Ramos (cell line): ENCODE measurements at regions not wholly inside any gene's neighbourhood (a gene's known extent, or its start where the extent isn't known, plus 50 kb on each side); places are given as distances from the start of the nearest gene placed in this dataset.

Experiments
- in situ Hi-C: fragments of 300-500 bp; cut with MboI; formaldehyde crosslinking; loops from one replicate; pipeline ENCODE4 v1.14.3; 2022; ENCODE audit warnings: low sequenced_read_pairs; ENCODE audit not compliant: unreplicated experiment

DNA sequence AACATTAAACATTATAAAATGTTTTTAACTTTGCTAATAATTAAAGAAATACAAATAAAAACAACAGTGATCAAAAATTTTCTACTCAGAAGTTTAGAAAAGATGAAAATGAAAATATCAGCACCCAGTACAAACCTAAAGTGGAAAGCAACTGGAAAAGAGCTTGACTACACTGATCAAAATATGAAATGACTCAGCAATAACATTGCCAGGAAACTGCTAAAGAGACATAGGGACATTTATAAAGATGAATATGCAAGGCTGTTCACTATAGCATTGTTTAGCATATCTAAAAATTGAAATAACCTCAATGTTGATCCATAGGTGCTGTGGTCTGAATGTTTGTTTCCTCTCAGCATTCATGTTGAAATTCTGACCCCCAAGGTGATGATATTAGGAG lies 88.5 kb upstream of the NOCT start:
- in situ Hi-C loops: no loop called here

DNA sequence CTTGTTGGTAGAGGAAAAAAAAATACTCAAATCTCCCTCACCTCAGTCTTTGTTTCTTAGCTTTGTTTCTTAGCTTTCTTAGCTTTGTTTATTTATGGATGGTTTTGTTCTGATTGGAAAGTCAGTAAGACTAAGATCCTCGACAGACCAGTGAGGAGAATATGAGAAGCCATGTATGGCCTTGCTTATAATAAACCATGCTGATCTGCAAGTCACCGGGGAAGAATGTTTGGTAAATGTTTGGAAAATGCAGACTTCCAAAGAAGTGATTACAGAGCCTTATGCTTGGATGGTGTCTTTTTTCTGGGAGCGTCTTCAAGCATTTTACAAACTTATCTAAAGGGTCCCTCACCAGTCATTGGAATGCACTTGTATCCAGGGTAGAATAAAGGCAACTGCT lies 90.1 kb upstream of the NOCT start:
- in situ Hi-C loops: no loop called here

DNA sequence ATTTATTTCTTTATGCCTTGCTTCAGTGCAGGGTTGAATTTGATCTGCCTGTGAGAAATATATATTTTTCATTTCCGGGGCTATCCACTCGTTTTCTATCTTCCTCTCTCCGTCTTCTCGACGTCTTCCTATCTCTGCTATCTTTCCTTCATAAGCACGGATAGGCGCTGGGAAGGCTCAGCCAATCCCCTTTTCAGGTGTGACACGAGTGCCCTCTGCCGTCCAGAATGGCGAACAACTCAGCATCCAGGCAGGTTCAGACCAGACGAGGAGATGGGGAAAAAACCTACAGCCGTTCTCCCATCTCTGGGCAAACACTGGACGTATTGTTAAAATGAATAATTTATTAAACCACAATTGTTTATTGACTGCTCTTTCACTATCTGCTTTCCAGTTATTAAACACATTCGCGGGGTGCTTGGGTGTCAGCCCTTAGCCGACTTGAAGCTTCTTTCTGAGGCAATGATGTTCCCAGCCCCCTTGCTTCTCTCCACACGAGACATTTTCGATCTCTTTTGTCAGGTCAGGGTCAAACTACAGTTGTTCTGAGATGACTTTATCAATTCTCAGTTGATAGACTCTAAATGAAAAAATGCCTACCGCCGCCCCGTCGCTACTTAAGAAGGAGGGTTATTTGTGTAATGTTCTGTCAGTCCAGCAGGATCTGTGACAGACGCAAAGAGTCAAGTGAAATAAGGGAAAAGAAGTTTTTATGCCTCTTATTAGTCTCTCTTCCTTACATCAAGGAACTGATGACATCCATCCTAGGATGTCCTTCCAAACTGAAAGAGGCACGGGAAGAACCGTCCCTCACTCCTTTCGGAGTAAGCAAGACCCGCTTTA lies 96.3 kb upstream of the NOCT start:
- in situ Hi-C loops: no loop called here

DNA sequence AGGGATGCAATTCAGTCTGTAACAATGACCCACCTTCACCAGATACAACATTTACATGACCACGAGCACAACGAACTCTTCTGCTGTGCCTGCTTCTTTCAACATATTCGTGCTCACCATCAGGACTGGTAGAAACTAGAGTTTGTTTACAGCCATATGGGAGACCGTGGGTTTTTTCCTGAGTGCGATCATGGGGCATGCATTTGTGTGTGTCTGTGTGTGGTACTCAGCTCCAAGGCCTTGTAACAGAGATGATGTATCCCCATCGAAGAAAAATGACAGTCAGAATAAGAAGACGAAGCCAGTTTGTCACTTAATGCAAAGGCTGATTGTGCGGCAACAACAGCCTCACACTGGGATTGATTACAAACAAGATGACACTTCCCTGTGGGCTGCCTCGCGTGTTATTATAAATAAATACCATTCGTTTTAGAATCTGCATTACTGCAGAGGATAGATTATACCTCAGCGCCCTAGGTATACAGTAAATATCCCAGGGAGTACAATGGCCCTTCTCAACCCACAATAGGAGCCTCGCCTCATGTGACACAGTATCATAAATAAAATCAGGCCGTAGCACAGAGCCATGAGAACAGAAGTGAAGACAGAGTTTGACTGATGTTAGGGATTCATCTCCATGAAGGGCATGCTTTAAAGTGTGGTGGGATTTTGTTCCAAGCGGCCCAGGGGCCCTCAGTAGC lies 97.3 kb upstream of the NOCT start:
- in situ Hi-C loops: no loop called here

DNA sequence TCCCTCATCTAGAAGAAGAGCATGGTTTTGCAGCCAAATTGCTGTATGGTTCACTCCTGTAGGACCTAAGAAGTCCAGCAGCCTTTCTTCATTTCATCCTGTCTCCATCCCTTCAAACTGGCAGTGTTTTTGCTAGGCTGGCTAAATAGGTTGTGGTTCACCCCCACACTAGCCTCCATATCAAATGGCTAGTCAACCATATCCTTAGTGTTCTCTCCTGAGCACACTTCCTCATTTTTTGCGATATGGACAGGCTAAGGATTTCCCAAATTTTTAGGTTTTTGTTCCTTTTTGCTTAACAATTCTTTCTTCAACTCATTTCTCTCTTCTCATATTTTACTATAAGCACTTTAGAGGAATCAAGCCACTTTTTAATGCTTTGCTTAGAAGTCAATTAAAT lies 98.8 kb upstream of the NOCT start:
- in situ Hi-C loops: no loop called here

DNA sequence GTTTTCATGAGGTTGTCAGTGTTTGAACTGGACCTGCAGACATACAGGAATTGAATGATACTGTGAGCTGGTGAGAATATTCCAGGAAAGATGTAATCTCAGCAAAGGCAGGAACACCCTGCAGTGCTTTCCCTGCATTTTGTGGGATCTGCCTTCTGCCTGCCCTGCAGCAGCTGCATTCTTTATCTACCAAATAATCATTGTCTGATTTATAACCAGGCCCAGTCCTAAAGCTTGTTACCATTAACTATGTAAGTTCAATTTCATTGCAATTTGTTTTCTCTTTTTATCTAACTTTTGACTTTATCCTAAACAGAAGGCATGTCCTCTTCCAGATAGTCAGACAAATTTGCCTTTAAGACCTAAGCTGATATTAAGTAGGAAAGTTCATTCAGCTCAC lies 99.8 kb upstream of the NOCT start:
- in situ Hi-C loops: no loop called here

DNA sequence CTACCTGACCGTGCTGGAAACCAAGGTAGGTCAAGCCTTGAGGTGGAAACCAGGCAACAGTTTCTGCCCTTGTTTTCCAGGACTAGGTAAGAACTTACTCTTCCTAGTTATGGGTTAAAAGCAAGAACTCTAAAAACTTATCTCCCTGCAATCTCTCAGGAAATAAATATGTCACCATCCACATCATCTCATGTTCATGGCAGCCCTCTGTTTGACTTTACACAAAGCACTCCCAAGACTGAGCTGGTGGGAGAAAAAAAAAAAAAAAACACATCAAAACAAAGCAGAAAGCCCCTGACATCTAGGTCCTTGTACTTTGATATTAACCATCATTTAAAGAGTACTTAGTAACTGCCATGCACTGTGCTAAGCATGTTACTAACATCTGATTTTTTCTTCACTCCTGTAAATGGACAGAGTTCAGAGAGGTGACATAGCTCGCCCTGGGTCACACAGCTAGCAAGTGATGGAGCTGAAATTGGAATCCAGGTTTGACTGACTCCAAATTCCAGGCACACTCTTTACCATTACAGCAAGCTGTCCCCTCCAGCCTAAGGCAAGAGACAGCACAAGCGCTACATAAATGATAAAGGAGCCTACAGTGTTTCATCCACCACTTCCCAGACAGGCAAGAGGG lies 102.8 kb upstream of the NOCT start:
- in situ Hi-C loops: no loop called here

DNA sequence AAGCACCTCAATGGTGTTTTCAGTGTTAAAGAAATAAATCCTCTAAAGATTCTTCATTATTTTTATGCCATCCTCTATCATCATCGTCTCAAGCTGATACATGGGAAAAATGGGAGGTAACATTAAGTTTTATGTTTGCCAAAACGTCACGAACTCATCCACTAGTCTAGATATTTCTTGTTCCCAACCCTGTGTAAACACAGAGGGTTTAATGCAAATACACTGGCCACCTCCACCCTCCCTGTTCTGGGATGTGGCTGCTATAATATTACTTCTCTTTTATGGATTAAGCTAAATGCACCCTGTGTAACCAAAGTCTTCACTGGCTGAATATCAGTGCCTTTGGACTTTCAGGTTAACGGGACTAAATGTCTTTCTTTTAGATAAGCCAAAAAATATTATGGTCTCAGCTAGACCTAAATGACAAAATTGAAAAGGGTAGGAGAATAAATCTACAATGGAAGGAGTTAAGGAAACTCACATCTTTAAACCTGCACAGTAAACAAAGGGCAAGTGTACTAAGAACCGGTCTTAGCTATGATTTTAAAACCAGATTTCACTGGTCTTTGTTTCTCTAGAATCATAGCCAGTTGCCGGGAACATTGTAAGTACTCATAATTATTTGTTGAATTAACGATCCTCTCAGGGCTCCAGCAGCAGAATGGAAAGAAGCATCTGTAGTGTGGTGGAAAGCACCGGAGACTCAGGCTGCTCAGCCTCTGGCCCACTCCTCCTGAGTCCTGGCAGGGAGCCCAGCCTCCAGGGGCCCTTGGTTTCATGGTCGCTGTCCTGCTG lies 103.5 kb upstream of the NOCT start:
- in situ Hi-C loops: no loop called here

DNA sequence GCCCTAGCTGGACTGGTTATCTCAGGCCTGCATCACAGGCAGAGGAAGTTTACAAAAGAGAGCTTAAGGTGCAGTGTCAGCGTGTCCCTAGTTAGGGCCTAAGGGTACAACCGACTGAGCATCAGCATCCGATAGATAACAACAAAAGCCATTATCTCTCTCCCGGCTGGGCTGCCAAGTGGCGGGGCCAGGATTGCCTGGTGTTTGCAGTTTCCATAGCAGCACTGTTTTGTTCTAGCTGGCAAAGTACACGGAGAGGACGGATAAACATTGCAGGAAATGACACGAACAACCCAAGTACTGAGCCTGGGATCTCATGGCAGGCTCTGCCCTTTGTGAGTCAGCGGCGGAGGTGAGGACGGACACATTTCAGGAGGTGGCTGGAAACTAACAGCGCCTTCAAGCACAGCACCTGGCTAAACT lies 104.7 kb upstream of the NOCT start:
- in situ Hi-C loops: no loop called here

DNA sequence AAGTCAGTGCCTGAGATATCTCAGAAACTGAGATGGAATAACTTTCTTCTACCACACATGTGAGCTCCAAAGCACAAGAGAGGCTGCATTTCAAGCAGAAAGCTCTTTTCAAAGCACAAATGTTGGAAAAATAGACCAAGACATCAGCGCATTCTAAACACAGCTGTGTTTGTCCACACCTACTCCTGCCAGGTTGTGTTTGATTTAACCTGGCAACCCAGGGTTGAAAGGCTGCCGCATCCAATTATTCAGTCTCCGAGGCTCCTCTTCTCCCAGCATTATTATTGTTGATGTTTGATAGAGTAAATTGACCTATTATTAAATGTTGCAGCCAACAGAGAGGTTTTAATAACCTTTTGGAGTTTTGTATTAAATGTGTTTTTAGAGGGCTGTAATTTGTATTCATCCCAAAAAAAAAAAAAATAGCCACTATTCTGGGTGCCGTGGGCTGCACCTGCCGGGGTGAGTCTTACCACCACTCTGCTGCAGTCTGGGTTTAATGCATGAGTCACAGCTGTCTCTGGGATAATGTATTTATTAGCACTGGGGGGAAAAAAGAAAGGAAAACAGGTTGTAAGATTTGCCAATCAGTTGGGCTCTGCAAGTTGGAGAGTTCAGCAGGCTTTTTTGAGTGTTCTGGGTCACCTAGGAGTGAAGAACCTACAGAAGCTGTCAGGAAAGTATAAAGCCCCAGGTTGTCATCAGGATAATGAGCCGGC lies 105.2 kb upstream of the NOCT start:
- in situ Hi-C loops: no loop called here

DNA sequence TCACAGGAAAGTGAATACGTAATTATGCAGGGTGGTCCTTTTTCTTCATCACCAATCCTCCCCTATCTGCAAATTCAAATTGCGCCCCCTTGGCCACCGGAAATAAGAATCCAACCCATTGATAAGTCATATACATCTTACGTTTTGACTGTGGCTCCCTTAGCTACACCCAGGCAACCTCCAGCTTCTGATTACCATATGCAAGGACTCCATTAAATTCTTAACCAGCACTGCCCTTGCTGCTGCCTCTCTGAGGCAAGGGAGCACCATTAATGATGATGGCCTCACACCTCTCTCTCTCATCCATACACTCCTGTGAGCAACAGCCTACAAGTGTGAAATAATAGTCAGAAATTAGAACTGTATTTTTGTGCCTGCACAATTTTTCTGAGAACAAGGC lies 106.0 kb upstream of the NOCT start:
- in situ Hi-C loops: no loop called here

DNA sequence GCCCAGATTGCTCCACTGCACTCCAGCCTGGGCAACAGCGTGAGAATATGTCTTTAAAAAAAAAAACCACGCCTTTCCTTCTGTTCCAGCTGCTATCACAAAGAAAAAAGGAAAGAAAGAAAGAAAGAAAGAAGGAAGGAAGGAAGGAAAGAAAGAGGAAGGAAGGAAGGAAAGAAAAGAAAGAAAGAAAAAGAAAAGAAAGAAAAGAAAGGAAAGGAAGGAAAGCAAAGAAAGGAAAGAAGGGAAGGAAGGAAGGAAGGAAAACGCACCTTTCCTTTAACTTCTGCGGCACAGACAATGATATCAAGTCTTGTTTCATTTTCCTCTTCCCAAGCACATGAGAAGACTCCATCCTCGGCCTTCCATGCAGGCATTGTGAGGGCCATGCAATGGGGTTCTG lies 107.4 kb upstream of the NOCT start:
- in situ Hi-C loops: no loop called here

DNA sequence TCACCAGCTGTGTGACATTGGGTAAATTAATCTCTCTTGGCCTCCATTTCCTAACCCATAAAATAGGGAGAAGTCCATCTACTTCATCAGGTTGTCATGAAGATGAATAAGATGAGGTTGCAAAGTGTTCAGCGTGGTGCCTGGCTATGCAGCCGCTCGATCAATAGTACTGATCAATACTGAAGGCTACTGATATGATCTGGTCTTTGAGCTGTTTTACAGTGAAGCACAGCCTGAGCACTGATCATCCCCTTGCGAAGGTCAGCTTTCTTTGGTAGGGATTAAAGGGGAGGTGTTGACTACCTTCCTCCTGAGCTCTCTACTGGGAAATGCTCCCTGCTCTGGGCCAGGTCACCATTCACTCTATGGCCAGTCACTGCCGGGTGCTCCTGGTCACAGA lies 108.4 kb upstream of the NOCT start:
- in situ Hi-C loops: no loop called here

DNA sequence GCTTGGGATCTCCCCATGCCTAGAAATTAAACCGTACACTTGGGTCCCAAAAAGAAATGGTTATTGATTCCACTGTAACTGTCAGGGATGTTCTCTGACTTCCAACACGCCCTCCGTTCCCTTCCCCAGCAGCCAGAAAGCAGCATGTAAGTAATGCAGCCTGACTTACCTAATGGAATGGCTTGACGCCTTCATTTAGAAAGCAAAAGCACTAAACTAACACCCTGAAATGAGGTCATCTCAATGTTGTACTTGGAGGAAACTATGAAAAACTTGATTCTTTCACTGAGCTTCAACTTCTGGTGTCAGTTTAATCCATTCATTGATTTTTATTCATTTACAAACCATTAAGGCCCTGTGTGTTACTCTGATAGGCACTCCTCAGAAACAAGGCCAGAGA lies 110.8 kb upstream of the NOCT start:
- in situ Hi-C loops: no loop called here

DNA sequence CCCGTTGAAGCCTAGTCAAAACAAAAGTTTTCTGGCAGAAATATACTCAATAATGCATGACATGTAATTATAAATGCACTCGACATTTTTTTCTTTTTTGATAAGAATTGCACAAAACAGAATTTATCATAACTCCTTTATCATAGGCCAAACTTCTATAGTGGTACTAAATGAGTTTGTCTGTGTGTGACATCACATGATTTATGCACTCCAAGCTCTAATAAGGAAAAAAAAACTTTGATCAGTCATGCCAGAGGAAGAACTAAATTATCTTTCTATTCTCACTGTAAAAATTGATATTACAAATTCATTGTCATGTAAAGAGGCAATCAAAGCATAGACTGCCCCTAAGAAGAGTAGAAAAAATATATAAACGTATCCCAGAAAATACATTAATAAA lies 112.4 kb upstream of the NOCT start:
- in situ Hi-C loops: no loop called here

DNA sequence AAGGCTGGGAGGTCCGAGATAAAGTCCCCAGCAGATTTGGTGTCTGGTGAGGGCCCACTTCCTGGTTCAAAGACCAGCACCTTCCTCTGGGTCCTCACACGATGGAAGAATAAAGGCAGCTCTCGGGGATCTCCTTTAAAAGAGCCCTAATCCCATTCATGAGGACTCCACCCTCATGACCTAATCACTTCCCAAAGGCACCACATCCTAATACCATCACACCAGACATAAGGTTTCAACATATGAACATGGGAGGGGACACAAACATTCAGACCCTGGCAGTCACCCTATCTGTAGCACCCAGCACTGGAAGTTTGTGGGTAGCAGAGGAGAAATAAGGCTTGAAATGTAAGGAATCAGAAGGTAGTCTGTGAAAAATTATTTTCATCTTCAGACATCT lies 112.9 kb upstream of the NOCT start:
- in situ Hi-C loops: no loop called here

DNA sequence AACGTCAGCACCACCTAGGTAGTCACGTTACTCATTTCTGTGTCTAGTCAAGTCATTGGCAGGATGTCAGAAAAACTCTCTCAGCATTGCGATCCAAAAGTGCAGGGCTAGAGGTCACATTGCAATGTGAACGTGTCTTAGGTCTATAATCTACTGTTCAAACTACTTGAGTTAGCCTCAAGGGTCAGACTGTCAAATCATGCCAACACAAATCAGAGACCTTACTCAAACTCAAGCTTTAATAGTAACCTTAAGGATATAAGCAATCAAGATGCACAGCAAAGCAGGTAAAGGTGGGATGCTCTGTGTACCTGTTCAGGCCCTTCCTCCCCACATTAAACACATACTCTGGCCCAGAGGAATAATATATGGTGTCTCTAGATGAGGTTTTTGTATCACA lies 114.4 kb upstream of the NOCT start:
- in situ Hi-C loops: no loop called here

DNA sequence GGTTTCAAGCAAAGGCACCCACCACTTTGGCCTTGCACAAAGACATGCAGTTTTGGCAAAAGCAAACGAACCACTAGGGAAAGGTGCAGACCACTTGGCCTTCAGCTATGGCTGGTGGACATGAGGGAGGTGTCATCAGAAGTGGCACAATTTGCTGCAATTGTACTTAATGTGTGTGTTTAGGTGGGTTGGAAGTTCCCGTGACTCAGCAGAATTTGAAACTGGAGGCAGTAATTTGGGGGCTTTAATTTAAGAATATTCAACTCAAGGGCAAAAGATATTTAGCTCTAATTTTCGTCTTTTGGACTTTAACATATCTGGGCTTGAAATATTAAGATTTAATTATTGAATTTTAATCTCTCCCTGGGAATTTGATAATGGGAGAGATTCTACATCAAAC lies 115.6 kb upstream of the NOCT start:
- in situ Hi-C loops: no loop called here

DNA sequence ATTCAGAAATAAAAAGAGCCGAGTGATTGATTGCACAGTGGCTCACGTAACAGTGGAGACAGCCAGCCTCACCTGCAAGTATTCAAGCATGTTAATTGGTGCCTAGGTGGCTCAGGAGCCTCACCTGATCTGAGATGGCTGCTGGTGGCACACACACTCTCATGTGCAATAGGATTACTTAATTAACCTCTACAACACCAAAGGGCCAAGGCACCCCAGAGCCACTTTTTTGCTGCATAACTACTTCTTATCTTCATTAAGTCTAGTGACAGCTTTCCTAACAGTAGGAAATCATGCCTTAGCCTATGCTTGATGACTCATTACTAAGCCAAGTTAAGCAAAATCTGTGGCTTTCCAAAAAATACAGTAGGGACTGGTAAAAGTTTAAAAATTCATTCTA lies 117.3 kb upstream of the NOCT start:
- in situ Hi-C loops: no loop called here

DNA sequence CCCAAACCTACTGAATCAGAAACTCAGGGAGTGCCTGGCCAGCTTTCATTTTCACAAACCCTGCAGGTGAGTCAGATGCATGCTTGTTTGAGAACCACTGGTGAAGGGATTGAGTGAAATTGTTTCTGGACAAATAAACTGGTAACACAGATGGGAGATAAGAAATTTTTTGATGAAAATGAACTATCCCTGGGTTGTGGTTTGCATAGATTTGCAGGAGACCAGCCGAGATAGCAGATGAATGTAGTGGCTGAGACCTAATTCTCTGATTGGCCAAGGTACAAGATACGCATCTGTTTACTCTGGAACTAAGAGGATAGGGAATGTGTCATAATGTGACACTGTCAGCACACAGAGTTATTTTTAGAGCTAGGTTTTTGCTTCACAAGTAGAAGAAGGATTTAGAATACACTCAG lies 117.8 kb upstream of the NOCT start:
- in situ Hi-C loops: no loop called here
